ENCODE measurements at regions not wholly inside any gene's neighbourhood (a gene's known extent, or its start where the extent isn't known, plus 50 kb on each side); places are given as distances from the start of the nearest gene placed in this dataset.

DNA sequence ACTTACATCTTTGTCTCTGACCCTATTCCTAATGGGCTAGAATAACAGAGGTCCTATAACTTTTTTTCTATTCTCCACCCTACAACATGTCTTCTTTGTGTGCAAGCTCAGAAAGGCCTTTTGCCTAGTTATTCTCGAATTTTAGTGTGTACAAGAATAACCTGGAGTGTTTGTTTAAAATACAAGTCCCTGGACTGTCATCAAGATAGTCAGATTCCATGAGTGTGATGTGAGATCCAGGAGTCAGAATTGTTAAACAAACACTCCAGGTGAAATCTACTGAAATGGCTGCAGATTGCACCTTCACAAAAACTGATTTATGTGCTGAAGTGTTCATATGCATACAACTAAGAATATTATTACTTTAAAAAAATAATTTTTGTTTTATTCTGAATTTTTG lies 114.4 kb upstream of the DIO2 start:
- Histone ChIP-seq H3K27me3 (ENCODE audit: insufficient read depth, low read length) (no peaks in the 10 kb centered on the region), H3K56ac (ENCODE audit: insufficient read length, low read depth, low read length) (no peak overlapping the region), H3K9ac (ENCODE audit: extremely low read depth, insufficient read length, low read length) (no peak overlapping the region), H2BK12ac (ENCODE audit: insufficient read length, low read depth, low read length) (no peak overlapping the region), H3K79me1 (ENCODE audit: insufficient read depth, low read depth, low read length, poor library complexity, severe bottlenecking) (no peaks in the 10 kb centered on the region), H2BK15ac (ENCODE audit: low read depth, low read length) (no peak overlapping the region), H3K9me3 (ENCODE audit: control insufficient read depth, low read depth, low read length) (no peaks in the 10 kb centered on the region), H2BK120ac (ENCODE audit: low read depth, low read length, poor library complexity, severe bottlenecking) (no peak overlapping the region), H4K8ac (replicated peaks; ENCODE audit: insufficient read length, low read depth, low read length) (no peak overlapping the region), H2AK5ac (ENCODE audit: insufficient read length, low read length) (no peak overlapping the region), H3K4me2 (ENCODE audit: insufficient read depth, insufficient read length, low read length) (no peak overlapping the region), H2BK20ac (ENCODE audit: low read depth, low read length, poor library complexity, severe bottlenecking) (no peak overlapping the region), H3K14ac (ENCODE audit: insufficient read depth, low read length) (no peak overlapping the region), H3K79me2 (ENCODE audit: insufficient read depth, low read length) (no peaks in the 10 kb centered on the region), H4K20me1 (ENCODE audit: control insufficient read depth, insufficient read depth, insufficient read length) (no peaks in the 10 kb centered on the region), H3K23ac (ENCODE audit: insufficient read length, low read depth, low read length) (no peak overlapping the region), H2AFZ (ENCODE audit: low read length) (no peak overlapping the region), H4K5ac (ENCODE audit: insufficient read length, low read depth, low read length) (no peak overlapping the region), H3K27ac (ENCODE audit: insufficient read length, low read depth, low read length) (no peak overlapping the region), H3K4ac (ENCODE audit: low read depth, low read length) (no peak overlapping the region), H3K4me1 (ENCODE audit: insufficient read depth, low read length) (no peaks in the 10 kb centered on the region), H4K91ac (ENCODE audit: insufficient read length, low read depth, low read length) (no peak overlapping the region), H2BK5ac (ENCODE audit: insufficient read length, low read length) (no peak overlapping the region), H3K18ac (ENCODE audit: insufficient read length, low read depth, low read length) (no peak overlapping the region), H3T11ph (ENCODE audit: low read length) (no peak overlapping the region), H3K23me2 (ENCODE audit: insufficient read length, low read depth, low read length, poor library complexity, severe bottlenecking) (no peaks in the 10 kb centered on the region)
- no peak overlapping the region for H3K27ac Mint-ChIP-seq
- H3K4me1 Mint-ChIP-seq = no peaks in the 10 kb centered on the region
- TF ChIP-seq, protein P1, sequence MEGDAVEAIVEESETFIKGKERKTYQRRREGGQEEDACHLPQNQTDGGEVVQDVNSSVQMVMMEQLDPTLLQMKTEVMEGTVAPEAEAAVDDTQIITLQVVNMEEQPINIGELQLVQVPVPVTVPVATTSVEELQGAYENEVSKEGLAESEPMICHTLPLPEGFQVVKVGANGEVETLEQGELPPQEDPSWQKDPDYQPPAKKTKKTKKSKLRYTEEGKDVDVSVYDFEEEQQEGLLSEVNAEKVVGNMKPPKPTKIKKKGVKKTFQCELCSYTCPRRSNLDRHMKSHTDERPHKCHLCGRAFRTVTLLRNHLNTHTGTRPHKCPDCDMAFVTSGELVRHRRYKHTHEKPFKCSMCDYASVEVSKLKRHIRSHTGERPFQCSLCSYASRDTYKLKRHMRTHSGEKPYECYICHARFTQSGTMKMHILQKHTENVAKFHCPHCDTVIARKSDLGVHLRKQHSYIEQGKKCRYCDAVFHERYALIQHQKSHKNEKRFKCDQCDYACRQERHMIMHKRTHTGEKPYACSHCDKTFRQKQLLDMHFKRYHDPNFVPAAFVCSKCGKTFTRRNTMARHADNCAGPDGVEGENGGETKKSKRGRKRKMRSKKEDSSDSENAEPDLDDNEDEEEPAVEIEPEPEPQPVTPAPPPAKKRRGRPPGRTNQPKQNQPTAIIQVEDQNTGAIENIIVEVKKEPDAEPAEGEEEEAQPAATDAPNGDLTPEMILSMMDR (conservative IDR thresholded peaks at IDR 0.05) = no peak
- DNase-seq = no peak
- no peaks in the 10 kb centered on the region for H3K36me3 Mint-ChIP-seq (ENCODE audit: insufficient read depth in 1 of 3, low read depth in 3 of 3)
- no peaks in the 10 kb centered on the region for H3K9me3 Mint-ChIP-seq
- no peaks in the 10 kb centered on the region for H3K27me3 Mint-ChIP-seq (ENCODE audit: low read depth)
- no CpG with 5 or more reads among the region's 1 CpG for WGBS (ENCODE audit: extremely low coverage, insufficient read length, low lambda C conversion rate)
- no peak overlapping the region for H3K4me3 Mint-ChIP-seq

Data from H9 (cell line).